IPS-18c (cell line): ENCODE measurements at regions not wholly inside any gene's neighbourhood (a gene's known extent, or its start where the extent isn't known, plus 50 kb on each side); places are given as distances from the start of the nearest gene placed in this dataset.

ENCODE experiments used
- H3K4me3 ChIP-seq: 2 replicates; pipeline ENCODE4 v1.7.0; 2013; ENCODE audit warnings: low read depth, mild to moderate bottlenecking, low read length, moderate library complexity; ENCODE audit not compliant: insufficient read depth
- H3K9me3 ChIP-seq: one replicate; pipeline ENCODE4 v1.6.1; 2013; ENCODE audit warnings: mild to moderate bottlenecking, low read length, moderate library complexity; ENCODE audit not compliant: control insufficient read depth, insufficient read depth

DNA sequence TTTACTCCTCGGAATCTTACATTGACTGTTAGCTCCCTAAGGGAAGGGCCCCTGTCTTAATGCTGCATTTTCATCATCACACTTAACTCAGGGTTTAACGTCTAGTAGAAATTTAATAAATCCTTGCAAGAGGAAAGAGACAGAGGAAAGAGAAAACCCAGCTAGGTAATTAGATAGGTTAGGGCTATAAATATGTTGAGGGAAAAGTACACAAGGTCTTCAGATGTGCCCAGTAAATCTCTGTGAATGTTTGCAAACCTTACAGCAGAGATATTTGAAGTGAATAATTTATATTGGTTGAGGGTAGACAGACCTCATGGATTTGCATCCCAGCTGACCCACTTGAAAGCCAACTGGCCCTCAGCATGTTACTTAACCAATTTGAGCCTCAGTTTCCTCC lies 315.5 kb upstream of the NPVF start:
- Histone ChIP-seq H3K4me3 (no peak overlapping the region), H3K9me3 (no peaks in the 10 kb centered on the region)

DNA sequence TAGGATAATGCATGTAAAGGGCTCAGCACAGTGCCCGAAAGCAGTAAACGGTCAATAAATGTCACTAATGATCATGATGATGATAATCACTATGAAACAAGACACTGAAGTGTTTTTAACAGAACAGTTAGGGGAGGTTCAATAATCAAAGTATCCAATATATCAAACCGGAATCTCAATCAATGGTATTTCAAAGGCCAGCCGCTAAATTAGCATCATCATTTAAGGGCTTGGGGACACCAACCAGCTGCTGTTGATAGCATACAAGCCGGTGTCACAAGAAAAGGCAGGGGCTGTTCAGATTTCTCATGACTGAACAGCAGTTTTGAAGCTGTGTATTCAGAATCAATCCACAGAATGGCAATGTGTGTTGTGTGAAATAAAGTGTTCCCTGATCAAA lies 316.0 kb upstream of the NPVF start:
- Histone ChIP-seq H3K4me3 (no peak overlapping the region), H3K9me3 (no peaks in the 10 kb centered on the region)

DNA sequence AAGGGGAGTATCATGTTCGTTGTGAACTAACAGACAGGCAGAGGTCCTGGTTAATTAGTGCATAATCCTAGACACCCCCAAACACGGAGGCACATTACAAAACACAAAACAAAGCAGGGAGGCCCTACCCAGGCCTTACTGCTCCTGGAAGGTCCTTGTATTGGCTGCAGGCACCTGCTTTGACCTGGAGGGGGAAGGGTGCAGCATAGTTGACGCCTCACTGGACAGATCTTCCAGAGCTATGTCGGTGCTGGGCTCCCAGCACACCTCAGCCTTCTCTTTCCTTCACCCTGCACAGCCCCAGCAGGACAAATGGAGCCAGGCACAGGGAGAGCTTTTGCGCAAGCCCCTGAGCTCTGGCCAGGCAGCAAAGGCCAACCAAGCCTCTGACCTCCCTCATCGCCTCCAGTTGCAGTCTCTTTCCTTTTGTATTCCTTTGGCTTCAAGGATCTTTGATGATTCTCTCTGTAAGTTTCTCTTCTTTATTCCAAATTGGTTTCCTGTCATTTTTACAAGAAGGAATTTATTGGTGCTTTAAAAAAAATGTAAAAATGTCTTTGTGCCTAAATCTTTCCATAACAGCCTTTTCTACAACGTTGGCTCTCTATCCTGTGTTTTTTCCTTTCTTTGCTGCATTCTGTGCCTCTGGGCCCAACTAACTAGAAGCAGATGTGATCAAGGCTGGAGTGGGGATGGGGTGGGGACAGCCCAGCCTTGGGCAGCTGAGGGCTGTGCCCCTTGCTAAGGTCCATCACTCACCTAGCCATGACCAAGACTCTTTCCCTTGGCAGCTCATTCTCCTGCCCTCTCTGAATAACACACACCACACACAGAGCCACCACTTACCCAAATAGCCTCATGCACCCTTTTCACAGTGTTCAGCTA lies 317.1 kb upstream of the NPVF start:
- no peak overlapping the region for H3K4me3 ChIP-seq
- no peaks in the 10 kb centered on the region for H3K9me3 ChIP-seq

DNA sequence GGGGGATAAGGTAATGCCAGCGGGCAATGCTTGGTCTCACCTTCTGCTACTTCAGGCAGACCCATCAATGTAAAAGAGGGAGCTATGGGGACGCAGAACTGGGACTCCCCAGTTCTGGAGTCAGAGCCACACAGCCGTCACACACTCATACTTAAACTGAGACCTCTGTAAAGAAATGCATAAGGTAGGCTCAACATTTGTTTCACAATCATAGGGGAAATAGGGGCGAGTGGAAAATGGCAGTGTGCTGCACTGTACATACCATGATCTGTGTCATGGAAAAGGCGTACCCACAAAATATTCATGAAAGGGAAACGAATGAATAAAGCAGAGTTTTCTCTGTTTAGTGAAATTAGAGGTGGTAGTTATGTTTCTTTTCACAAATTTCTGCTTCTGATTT lies 318.0 kb upstream of the NPVF start:
- Histone ChIP-seq H3K9me3 (no peaks in the 10 kb centered on the region), H3K4me3 (no peak overlapping the region)

DNA sequence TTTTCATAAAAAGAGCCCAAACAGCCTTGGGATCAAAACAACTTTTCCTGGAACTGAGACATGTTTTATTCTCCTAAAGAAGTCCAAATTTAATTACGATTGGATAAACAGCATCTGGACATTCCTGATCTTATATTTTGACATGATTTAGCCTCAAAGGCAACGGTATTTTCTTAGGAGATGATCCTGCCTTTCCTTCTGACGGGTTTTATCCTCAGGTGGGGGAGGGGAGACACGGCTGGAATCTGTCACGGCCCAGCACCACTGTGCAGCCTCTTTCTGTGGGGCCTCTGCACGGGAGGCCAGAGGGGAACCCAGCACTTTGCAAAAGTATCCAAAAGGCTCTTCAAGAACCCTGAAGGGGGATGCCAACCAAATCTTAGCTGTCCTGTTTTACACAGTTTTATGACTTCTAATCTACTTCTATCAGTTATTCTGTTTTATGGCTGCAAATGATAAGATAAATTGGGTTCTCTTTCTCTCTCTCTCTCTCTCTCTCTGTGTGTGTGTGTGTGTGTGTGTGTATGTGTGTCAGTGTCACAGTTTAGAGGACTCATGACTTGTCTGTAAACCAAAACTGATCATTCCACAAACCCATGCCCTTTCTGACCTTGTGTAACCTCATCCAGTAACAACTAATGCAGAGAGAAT lies 321.1 kb upstream of the NPVF start:
- no peaks in the 10 kb centered on the region for H3K9me3 ChIP-seq
- no peak overlapping the region for H3K4me3 ChIP-seq

DNA sequence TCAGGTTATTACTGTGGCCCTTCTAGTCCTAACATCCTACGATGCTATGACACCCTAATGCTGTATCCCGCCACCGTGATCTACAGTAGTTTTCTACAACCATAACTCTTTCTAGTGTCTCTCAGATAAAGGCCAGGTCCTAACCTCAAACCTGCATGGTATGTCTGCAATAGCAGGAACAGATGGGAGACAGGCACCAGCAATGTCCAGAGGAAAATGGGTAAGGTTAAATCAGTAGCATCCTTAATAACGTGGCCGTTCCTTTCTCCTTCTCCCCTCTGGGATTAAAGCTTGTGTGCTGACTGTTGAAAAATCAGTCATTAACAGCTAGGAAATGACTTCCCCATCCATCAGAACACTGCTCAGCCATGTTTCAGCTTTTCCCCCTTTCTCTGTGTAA lies 321.9 kb upstream of the NPVF start:
- Histone ChIP-seq H3K4me3 (no peak overlapping the region), H3K9me3 (no peaks in the 10 kb centered on the region)

DNA sequence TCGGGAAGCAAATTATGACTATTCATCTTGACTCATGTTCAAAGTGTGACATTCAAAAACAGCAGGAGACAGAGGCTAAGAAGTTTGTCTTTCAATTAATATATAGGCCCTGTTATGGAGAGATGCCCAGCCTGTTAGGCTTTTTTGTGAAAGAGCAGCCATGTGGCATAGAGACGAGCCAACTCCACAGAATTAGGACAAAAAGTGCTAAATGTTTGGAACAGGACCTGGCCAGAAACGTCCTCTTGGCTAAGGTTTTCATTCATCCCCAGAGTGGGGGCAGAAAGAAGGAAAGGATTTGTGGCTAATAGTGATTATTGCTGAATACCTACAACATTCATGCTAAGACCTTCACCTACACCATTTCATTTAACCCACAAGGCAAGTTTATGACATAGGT lies 324.7 kb upstream of the NPVF start:
- no peak overlapping the region for H3K4me3 ChIP-seq
- H3K9me3 ChIP-seq = no peaks in the 10 kb centered on the region

DNA sequence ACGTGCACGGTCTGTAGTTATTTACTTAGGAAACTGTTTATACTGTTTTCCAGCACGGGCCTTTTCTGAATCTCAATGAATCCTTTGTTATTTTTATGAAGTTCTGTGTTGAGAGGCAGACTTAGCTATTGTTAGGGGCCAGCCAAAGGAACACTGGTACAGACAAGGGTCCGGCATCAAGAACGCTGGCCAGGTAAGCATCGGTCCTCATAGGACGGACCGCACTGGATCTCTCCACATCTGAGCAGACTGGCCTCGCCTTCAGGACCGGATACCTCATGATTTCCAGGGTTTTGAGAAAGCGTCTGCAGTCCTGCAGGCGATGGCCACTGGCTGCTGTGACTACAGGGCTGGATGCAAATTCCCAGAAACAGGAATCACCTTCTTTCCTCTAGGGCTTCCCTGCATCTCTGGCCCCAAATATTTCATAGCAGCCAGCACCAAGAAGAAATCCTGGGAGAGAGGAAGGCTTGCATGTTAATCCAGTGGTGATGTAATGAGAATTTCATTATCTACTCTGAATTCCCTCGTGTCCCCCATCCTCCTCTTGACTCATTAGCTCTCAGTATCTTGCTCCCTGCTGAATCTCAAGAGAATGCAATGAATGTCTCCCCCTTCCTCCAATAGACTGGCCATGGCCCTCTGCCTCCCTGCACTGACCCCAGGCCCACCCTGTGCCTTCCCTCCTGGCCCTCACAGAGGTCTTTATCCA lies 325.4 kb upstream of the NPVF start:
- Histone ChIP-seq H3K9me3 (no peaks in the 10 kb centered on the region), H3K4me3 (no peak overlapping the region)

DNA sequence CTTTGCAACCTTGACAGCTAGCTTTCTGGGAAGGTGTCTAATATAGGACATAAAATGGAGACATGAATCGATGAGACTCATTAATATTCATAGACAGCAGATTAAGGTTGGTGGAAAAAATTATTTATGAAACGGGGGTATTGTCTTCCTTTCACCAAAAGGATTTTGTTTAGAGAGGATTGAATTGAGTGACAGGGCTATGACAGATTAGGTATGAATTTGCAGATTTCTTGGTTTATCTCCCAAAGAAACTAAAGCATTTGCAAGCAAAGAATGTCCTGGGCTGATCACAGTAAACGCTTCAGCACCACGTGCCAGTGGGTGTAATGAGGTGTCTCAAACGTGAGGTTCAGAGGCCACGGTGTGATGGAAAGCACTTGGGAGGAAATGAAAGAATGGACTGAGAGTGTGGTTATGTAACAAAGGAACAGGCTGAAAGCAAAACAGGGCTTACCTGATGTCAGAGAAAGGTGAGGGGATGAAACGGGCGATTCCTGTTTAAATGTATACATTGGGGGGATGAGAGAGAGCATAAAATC lies 329.2 kb upstream of the NPVF start:
- Histone ChIP-seq H3K9me3 (no peaks in the 10 kb centered on the region), H3K4me3 (no peak overlapping the region)

DNA sequence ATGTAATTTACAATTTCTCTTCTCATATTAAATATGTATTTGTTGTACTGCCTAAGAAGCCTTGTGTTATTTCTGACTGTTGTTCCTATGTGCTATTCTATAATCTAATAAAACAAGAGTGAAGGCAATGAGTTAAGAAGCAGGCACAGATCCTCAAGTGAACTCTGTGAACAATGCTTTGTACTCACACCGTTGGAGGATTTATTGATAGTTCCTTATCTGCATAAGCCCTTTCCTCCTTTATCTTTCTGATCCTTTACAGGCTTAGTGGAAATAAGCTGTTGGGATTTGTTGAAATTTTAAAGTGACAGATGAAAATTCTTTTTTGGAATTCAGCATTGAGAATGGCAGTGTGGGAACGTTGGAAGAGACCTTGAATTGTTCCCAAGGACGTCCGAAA lies 329.6 kb upstream of the NPVF start:
- H3K9me3 ChIP-seq = no peaks in the 10 kb centered on the region
- H3K4me3 ChIP-seq = no peak overlapping the region

DNA sequence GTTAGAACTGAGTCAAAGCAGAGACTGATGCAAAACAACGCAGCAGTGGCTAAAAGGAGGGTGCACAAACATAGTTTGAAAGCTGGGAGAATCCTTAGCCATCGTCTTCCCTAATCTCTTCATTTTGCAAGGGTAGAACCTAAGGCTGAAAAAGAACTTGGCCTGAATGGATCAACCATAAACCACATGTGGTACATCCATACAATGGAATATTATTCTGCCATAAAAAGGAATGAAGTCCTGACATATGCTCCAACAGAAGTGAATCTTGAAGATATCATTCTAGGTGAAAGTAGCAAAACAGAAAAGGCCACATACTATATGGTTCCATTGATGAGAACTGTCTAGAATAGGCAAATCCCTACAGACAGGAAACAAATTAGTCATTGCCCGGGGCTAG lies 330.3 kb upstream of the NPVF start:
- Histone ChIP-seq H3K9me3 (no peaks in the 10 kb centered on the region), H3K4me3 (no peak overlapping the region)

DNA sequence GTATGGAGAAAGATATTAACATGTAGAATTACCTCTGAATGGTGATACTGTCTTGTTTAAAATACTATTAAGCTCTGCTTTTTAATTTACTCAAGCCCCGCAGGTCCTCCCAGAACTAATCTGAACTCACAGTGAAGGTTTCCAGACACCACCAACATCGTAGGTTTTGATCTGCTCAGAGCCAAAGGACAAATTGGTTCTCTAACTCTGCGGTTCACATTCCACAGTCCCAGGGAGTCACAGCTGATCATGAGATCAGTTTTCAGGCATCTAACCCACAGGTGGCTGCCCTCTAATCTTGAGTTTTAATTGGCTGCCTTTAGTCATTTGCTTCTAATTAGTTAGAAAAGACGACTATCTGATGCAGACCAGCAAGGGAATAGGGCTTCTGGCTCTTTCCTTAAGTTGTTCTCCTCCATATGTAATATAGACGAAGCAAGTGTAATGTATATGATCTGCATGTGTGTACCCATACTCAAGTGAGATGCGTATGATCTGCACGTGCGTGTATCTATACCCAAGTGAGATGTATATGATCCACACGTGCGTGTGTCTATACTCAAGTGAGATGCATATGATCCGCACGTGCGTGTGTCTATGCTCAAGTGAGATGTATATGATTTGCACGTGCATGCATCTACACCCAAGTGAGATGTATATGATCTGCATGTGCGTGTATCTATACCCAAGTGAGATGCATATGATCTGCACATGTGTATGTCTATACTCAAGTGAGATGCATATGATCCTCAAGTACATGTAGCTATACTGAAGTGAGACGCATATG lies 331.5 kb upstream of the NPVF start:
- Histone ChIP-seq H3K9me3 (no peaks in the 10 kb centered on the region), H3K4me3 (no peak overlapping the region)

DNA sequence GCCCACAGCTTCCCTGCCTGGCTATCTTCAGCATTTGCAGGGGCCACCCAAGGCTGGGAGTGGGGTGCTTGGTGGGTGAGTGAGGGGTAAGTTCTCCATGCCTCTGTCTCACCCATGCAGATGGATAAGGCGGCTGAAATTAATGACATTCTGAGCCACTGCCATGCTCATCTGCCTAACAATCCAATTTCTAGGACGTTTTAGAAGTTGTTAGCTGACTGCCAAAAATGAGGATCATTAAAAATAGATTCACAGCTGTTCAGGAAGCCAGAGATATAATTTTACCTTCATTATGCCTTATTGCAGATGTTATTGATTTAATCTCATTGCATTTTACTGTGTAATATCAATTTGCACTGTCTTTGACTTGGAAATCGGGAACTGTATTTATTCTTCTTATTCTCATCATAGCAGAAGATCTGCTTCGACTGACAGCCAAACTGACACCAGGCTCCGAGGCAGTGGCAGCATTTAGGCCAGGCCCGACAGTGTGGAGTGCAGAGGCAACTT lies 334.4 kb upstream of the NPVF start:
- Histone ChIP-seq H3K4me3 (no peak overlapping the region), H3K9me3 (no peaks in the 10 kb centered on the region)

DNA sequence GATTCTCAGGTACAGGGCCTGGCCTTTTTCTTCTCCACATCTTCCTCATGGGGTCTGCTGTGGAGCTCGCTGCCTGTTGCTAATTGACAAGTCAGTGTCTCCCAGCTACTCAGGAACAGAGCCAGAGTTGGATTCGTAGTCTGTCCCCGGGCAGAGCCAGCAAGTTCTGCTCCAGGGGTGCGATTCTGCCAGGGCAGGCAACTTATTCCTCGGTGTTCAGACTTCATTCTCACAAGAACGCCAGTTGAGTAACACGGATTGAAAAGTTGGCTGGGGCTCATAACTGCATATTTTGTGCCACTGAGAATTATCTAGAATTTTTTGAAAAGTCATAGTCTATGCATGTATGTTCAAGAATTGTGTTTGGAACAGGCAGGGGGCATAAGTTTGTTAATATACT lies 336.7 kb upstream of the NPVF start:
- H3K9me3 ChIP-seq = no peaks in the 10 kb centered on the region
- no peak overlapping the region for H3K4me3 ChIP-seq

DNA sequence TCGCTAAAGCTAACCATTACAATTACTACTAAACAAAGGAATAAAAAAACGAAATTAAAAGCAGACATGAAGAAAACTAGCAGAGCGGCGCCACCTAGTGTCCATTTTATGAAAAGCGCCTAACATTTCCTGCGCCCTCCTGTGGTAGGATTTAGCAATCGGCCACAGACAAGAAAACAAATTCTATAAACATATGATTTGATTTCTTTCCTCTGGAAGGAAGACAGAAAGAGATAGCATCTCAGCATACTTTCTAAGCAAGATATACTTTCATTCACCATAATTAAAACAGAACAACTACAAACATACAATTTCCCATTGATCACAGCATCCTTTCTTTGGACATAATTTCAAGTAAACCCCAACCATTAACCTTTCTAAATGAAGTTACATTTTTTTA lies 337.7 kb upstream of the NPVF start:
- Histone ChIP-seq H3K4me3 (no peak overlapping the region), H3K9me3 (no peaks in the 10 kb centered on the region)

DNA sequence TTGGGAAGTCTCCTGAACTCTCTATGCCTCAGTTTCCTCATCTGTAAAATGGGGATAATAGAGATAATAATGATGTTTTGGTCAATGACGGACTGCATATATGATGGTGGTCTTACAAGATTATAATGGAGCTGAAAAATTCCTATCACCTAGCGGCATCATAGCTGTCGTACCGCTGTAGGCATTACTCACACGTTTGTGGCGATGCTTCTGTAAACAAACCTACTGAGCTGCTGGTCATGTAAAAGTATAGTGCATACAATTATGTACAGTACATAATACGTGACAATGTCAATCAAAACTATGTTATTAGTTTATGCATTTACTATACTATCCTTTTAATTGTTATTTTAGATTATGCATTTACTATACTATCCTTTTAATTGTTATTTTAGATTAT lies 339.1 kb upstream of the NPVF start:
- Histone ChIP-seq H3K9me3 (no peaks in the 10 kb centered on the region), H3K4me3 (no peak overlapping the region)

DNA sequence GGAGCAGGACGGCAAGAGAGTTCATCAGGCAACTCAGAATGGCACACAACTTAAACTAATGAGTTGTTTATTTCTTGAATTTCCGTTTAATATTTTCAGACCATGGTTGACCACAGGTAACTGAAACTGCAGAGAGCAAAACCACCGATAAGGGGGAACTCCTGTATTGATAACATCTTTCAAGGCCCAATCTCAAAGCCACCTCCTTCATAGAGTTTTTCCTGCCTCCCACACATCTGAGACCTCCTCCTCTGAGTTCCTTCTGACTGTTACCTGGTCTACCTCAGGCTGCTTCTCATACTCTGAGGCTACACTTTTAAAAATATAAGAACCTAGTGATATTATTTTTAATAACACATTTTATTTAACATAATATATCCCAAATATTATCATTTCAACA lies 341.5 kb upstream of the NPVF start:
- no peak overlapping the region for H3K4me3 ChIP-seq
- no peaks in the 10 kb centered on the region for H3K9me3 ChIP-seq
